GM12874 (cell line): ENCODE measurements at regions not wholly inside any gene's neighbourhood (a gene's known extent, or its start where the extent isn't known, plus 50 kb on each side); places are given as distances from the start of the nearest gene placed in this dataset.

Experiments
- TF ChIP-seq, protein P1 (sequence below): IDR thresholded peaks from 2 replicates; pipeline ENCODE4 v1.5.1; 2011; ENCODE audit warnings: low read depth, mild to moderate bottlenecking, control low read depth, low read length, moderate library complexity; ENCODE audit not compliant: insufficient read depth

DNA sequence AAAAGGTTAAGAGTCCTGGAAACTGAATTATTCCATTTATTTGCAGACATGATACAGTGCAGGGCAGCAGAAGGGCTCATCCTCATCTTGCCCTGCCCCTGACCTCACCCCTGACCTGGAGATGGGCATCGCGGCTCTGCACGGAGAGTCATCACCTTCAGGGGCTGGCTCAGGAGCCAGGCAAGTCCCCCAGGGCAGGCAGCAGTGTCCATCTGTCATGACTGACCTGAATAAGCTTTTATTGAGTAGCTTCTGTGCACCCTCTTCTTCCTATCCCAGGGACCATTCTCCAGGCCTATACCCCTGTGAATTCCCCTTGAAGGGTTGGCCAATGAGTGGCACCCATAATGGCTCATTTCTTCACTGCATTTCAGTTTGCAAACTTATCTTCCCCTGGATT lies 484.2 kb downstream of the ZNF536 start:
- TF ChIP-seq, protein P1, sequence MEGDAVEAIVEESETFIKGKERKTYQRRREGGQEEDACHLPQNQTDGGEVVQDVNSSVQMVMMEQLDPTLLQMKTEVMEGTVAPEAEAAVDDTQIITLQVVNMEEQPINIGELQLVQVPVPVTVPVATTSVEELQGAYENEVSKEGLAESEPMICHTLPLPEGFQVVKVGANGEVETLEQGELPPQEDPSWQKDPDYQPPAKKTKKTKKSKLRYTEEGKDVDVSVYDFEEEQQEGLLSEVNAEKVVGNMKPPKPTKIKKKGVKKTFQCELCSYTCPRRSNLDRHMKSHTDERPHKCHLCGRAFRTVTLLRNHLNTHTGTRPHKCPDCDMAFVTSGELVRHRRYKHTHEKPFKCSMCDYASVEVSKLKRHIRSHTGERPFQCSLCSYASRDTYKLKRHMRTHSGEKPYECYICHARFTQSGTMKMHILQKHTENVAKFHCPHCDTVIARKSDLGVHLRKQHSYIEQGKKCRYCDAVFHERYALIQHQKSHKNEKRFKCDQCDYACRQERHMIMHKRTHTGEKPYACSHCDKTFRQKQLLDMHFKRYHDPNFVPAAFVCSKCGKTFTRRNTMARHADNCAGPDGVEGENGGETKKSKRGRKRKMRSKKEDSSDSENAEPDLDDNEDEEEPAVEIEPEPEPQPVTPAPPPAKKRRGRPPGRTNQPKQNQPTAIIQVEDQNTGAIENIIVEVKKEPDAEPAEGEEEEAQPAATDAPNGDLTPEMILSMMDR: no peak

DNA sequence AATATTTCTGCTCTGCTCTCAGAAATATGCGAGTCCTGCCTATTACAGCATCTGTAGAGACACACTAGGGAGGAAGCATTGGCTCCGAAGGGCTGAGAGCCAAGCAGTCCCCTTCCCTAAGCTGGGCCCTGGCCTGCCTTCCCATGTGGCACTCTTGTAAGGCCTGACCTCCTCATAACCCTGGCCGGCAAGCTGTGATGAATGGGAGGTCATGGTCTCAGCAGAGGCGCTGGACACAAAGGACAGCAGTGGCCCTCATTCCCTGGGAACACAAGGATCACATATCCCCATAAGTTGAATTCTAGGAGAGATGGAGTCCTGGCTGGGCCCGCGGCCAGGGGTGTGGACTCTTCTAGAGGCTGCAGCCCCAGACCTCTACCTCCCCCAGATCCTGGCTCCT lies 483.3 kb downstream of the ZNF536 start:
- TF ChIP-seq, protein P1: no peak

DNA sequence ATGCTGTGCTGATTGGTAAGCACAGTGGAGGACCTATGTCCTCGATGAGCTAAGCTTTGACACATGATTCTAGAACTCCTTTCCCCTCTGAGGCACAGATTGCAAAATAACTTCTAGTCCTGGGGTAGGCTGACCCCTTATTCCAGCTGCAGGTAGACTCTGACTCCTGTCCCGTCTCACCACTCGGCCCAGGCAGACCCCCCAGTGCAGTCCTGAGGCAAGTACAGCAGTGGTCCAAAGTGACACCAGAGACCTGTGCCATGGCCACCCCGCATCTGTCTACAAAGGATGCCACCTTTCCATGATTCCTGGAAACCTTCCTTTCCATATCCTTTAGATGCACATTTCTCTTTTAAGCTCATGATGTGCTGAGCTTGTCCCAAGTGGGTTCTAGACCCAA lies 482.5 kb downstream of the ZNF536 start:
- TF ChIP-seq, protein P1: no peak

DNA sequence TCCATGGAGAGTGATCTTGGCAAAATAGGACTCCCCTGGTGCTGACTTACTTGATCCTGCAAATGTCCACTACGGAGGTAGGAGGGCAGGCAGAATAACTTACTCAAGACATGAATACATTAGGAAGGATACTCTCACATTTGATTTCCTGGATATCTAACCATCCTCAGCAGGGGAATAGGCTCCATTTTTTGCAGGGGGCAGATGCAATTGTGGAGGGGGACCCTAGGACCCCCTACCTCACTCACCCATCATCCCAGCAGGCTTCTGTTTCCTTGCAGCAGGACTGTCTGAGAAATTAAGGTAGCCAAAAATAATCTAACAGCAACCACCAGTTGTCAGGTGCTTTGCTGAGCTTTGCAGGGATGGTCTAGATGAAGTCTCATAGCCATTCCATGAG lies 482.0 kb downstream of the ZNF536 start:
- TF ChIP-seq, protein P1: no peak

DNA sequence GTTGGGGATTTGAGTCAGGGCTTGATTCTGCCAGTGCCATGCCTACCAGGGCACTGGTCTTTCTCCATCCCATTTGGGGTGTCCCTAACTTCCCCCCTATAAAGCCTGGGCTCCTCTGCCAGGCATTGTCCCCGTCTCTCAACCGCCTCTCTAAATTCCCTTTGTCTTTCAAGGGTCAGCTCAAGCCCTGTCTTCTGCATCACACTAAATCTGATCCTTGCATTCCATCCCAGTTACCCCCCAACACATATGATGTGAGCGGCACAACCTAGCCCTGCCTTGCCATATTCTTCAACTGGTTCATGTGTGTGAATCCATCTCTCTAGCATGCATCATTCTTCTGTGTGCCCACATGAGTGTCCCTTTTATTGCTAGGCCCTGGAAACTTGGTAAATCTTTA lies 480.9 kb downstream of the ZNF536 start:
- TF ChIP-seq, protein P1: no peak

DNA sequence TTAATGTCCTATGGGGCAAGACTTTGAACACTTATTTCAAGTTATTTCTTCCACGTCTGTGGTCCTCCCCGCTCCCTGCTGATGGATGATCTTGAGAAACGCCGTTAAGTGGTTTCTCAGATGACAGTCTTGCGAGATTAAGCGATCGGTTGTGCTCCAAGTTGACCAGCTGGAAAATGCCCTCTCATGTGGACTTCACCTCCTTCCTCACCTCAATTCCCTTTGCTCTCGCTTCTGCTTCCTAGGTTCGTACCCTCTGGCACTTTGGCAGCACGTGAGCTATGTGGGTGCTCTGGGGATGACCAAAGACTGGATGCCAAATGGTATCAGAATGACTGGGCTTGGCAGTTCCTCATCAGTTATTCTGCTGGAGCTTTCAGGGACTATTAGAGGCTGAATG lies 480.0 kb downstream of the ZNF536 start:
- TF ChIP-seq, protein P1: no peak

DNA sequence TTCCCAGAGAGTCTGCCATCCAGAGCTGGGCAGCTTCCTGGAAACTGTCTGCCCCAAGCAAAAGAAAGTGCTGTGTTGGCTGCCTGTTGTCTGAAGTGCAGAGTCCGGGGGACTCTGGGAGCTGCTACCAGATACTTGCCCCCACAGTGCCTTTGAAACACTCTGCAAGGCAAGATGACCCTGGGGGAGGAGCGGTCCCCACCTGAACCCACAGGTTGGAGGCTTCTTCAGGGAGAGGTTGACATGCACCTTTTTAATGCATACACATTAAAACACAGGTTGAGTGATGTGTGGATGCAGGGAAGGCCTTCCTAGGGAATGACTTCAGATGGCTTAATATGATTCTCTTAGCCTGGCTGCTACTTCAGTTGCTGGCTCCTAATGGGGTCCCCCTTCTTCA lies 479.5 kb downstream of the ZNF536 start:
- TF ChIP-seq, protein P1: no peak
